IMR-90 (cell line): ENCODE measurements at regions not wholly inside any gene's neighbourhood (a gene's known extent, or its start where the extent isn't known, plus 50 kb on each side); places are given as distances from the start of the nearest gene placed in this dataset.

Experiments used
- ATAC-seq: fragments of 200-7000 bp; cut with Tn5 transposase; 2 replicates; pipeline ENCODE4 v1.9.1; 2020; ENCODE audit warnings: low read depth, mild to moderate bottlenecking, moderate library complexity
- BruUV-seq: library from RNA; stranded (reverse); fragments of 400-500 nt; replicated peaks from 2 replicates; lab custom pipeline; 2021; lab: Mats Ljungman, UMichigan
- CTCF ChIA-PET: fragments of 300-600 bp; formaldehyde crosslinking; extraction: SDS; loops from one replicate; lab custom pipeline; 2021; ENCODE audit warnings: antibody characterized with exemption; lab: Yijun Ruan, JAX
- POLR2A ChIA-PET: fragments of 300-600 bp; sonication (Branson Sonifier 250); formaldehyde crosslinking; loops from one replicate; lab custom pipeline; 2022; ENCODE audit warnings: antibody characterized with exemption; ENCODE audit not compliant: unreplicated experiment; lab: Charles Lee
- DNase-seq: peaks from one replicate; pipeline ENCODE4 v3.0.0; 2013
- H2AFZ ChIP-seq: replicated peaks from 2 replicates; pipeline ENCODE3; 2013; ENCODE audit warnings: low read length, mild to moderate bottlenecking; ENCODE audit not compliant: poor library complexity
- H2AK5ac ChIP-seq: 2 replicates; pipeline ENCODE4 v1.6.1; 2013; ENCODE audit warnings: low read depth, low read length, inconsistent platforms
- H2AK9ac ChIP-seq: replicated peaks from 2 replicates; pipeline ENCODE3; 2013; ENCODE audit warnings: mild to moderate bottlenecking, low read depth, low read length, moderate library complexity; ENCODE audit not compliant: poor library complexity
- H2BK120ac ChIP-seq: 2 replicates; pipeline ENCODE4 v1.6.1; 2013; ENCODE audit warnings: low read depth, low read length, inconsistent platforms
- H2BK15ac ChIP-seq: 3 replicates; pipeline ENCODE4 v1.6.1; 2013; ENCODE audit warnings: low read depth, low read length, inconsistent platforms
- H2BK20ac ChIP-seq: 2 replicates; pipeline ENCODE4 v1.6.1; 2013; ENCODE audit warnings: low read depth, mild to moderate bottlenecking, inconsistent platforms, low read length, moderate library complexity
- H2BK5ac ChIP-seq: 2 replicates; pipeline ENCODE4 v1.6.1; 2013; ENCODE audit warnings: mild to moderate bottlenecking, low read depth, low read length, inconsistent platforms; ENCODE audit not compliant: poor library complexity, severe bottlenecking
- H3K14ac ChIP-seq: replicated peaks from 2 replicates; pipeline ENCODE4 v1.6.1; 2013; ENCODE audit warnings: low read depth, low read length, inconsistent platforms
- H3K18ac ChIP-seq: 2 replicates; pipeline ENCODE4 v1.6.1; 2013; ENCODE audit warnings: low read depth, low read length, control low read depth
- H3K23ac ChIP-seq: 2 replicates; pipeline ENCODE4 v1.6.1; 2013; ENCODE audit warnings: low read depth, low read length, inconsistent platforms
- H3K27ac ChIP-seq: 2 replicates; pipeline ENCODE4 v1.5.1; 2013; ENCODE audit warnings: mild to moderate bottlenecking, control low read depth, low read length; ENCODE audit not compliant: insufficient read depth
- H3K27me3 ChIP-seq: 2 replicates; pipeline ENCODE4 v1.6.1; 2013; ENCODE audit warnings: low read length; ENCODE audit not compliant: control insufficient read depth, insufficient read depth
- H3K36me3 ChIP-seq: 2 replicates; pipeline ENCODE4 v1.6.1; 2013; ENCODE audit warnings: low read length, mixed read lengths; ENCODE audit not compliant: control insufficient read depth, insufficient read depth
- H3K4ac ChIP-seq: 2 replicates; pipeline ENCODE4 v1.6.1; 2013; ENCODE audit warnings: low read depth, low read length, inconsistent platforms
- H3K4me1 ChIP-seq: 2 replicates; pipeline ENCODE4 v1.6.1; 2013; ENCODE audit warnings: low read length, mixed read lengths; ENCODE audit not compliant: control insufficient read depth, insufficient read depth
- H3K4me2 ChIP-seq: 2 replicates; pipeline ENCODE4 v1.6.1; 2013; ENCODE audit warnings: low read depth, mild to moderate bottlenecking, control low read depth, low read length, moderate library complexity
- H3K4me3 ChIP-seq: 2 replicates; pipeline ENCODE4 v1.5.1; 2013; ENCODE audit warnings: low read depth, mild to moderate bottlenecking, control low read depth, low read length, moderate library complexity; ENCODE audit not compliant: insufficient read depth
- H3K56ac ChIP-seq: 2 replicates; pipeline ENCODE4 v1.6.1; 2013; ENCODE audit warnings: low read length, inconsistent platforms; ENCODE audit not compliant: insufficient read depth; ENCODE audit errors: extremely low read depth
- H3K79me1 ChIP-seq, 2 experiments: 2 replicates each; pipeline ENCODE4 v1.6.1; 2013; ENCODE audit warnings: low read length in 2 of 2, inconsistent platforms in 1 of 2, low read depth in 1 of 2
- H3K9ac ChIP-seq: 2 replicates; pipeline ENCODE4 v1.6.1; 2013; ENCODE audit warnings: low read depth, low read length, control low read depth
- H3K9me1 ChIP-seq: 2 replicates; pipeline ENCODE4 v1.6.1; 2013; ENCODE audit warnings: low read length, inconsistent platforms; ENCODE audit not compliant: insufficient read depth
- H3K9me3 ChIP-seq: 2 replicates; pipeline ENCODE4 v1.6.1; 2013; ENCODE audit warnings: low read length; ENCODE audit not compliant: control insufficient read depth, insufficient read depth
- H4K20me1 ChIP-seq: 2 replicates; pipeline ENCODE4 v1.6.1; 2013; ENCODE audit warnings: low read length, inconsistent platforms; ENCODE audit not compliant: insufficient read depth
- H4K5ac ChIP-seq: 2 replicates; pipeline ENCODE4 v1.6.1; 2013; ENCODE audit warnings: mild to moderate bottlenecking, low read depth, low read length, control low read depth
- H4K8ac ChIP-seq, 2 experiments: 2 replicates each; pipeline ENCODE4 v1.6.1; 2013; ENCODE audit warnings: low read depth in 2 of 2, low read length in 2 of 2, control low read depth in 1 of 2, inconsistent platforms in 1 of 2
- H4K91ac ChIP-seq: 2 replicates; pipeline ENCODE4 v1.6.1; 2013; ENCODE audit warnings: low read depth, low read length, inconsistent platforms; ENCODE audit not compliant: insufficient read depth
- BHLHE40 ChIP-seq: fragments of 150-350 bp; IDR thresholded peaks from 2 replicates; pipeline ENCODE4 v1.6.1; 2016; ENCODE audit warnings: mild to moderate bottlenecking, low read depth, low read length
- CEBPB ChIP-seq: IDR thresholded peaks from 2 replicates; pipeline ENCODE4 v1.6.1; 2012; ENCODE audit warnings: low read depth, low read length, improper control_type of control experiment
- CHD1 ChIP-seq: IDR thresholded peaks from 2 replicates; pipeline ENCODE4 v1.6.1; 2012; ENCODE audit warnings: low read depth, low read length, improper control_type of control experiment
- CTCF ChIP-seq: conservative IDR thresholded peaks from 2 replicates; pipeline ENCODE4 v1.5.1; 2012; ENCODE audit warnings: mild to moderate bottlenecking, low read depth, low read length, improper control_type of control experiment
- ELK1 ChIP-seq: fragments of 150-350 bp; IDR thresholded peaks from 2 replicates; pipeline ENCODE4 v1.6.1; 2016; ENCODE audit warnings: low read depth, mild to moderate bottlenecking, low read length, moderate library complexity, borderline replicate concordance
- FOS ChIP-seq: fragments of 150-350 bp; IDR thresholded peaks from 2 replicates; pipeline ENCODE4 v1.6.1; 2016; ENCODE audit warnings: low read depth, low read length
- MAFK ChIP-seq: IDR thresholded peaks from 2 replicates; pipeline ENCODE4 v1.6.1; 2012; ENCODE audit warnings: low read depth, low read length, improper control_type of control experiment
- MAZ ChIP-seq: IDR thresholded peaks from 2 replicates; pipeline ENCODE4 v1.6.1; 2012; ENCODE audit warnings: low read depth, mild to moderate bottlenecking, low read length, improper control_type of control experiment, moderate library complexity, borderline replicate concordance
- MXI1 ChIP-seq: IDR thresholded peaks from 2 replicates; pipeline ENCODE4 v1.6.1; 2012; ENCODE audit warnings: low read depth, mild to moderate bottlenecking, low read length, moderate library complexity, borderline replicate concordance
- NFE2L2 ChIP-seq: fragments of 150-350 bp; IDR thresholded peaks from 2 replicates; pipeline ENCODE4 v1.6.1; 2016; ENCODE audit warnings: low read depth, mild to moderate bottlenecking, low read length
- POLR2A ChIP-seq: IDR thresholded peaks from 2 replicates; pipeline ENCODE4 v1.6.1; 2012; ENCODE audit warnings: mild to moderate bottlenecking, low read depth, low read length
- RAD21 ChIP-seq: IDR thresholded peaks from 2 replicates; pipeline ENCODE4 v1.6.1; 2012; ENCODE audit warnings: low read length, improper control_type of control experiment
- RCOR1 ChIP-seq: IDR thresholded peaks from 2 replicates; pipeline ENCODE4 v1.6.1; 2012; ENCODE audit warnings: mild to moderate bottlenecking, low read length, improper control_type of control experiment; ENCODE audit not compliant: insufficient replicate concordance
- RFX5 ChIP-seq: IDR thresholded peaks from 2 replicates; pipeline ENCODE4 v1.8.0; 2012; ENCODE audit warnings: low read depth, mild to moderate bottlenecking, low read length, moderate library complexity
- SMC3 ChIP-seq: fragments of 150-350 bp; IDR thresholded peaks from 2 replicates; pipeline ENCODE4 v1.6.1; 2016; ENCODE audit warnings: low read depth, mild to moderate bottlenecking, antibody characterized with exemption, low read length, moderate library complexity
- USF2 ChIP-seq: fragments of 150-350 bp; IDR thresholded peaks from 2 replicates; pipeline ENCODE4 v1.6.1; 2017; ENCODE audit warnings: mild to moderate bottlenecking, antibody characterized with exemption, low read length, low read depth
- dilution Hi-C: fragments of 300-500 bp; cut with HindIII; formaldehyde crosslinking; loops from one replicate; pipeline ENCODE4 v1.14.3; 2018; ENCODE audit warnings: low sequenced_read_pairs; ENCODE audit not compliant: unreplicated experiment
- in situ Hi-C: fragments of 300-500 bp; cut with MboI; formaldehyde crosslinking; loops from 3 replicates; pipeline ENCODE4 v1.14.3; 2019; ENCODE audit warnings: low sequenced_read_pairs, inconsistent platforms, mixed read lengths
- intact Hi-C: fragments of 100-400 bp; cut with micrococcal nuclease; formaldehyde crosslinking; loops from 2 replicates; pipeline ENCODE4 v1.10.0; 2022

DNA sequence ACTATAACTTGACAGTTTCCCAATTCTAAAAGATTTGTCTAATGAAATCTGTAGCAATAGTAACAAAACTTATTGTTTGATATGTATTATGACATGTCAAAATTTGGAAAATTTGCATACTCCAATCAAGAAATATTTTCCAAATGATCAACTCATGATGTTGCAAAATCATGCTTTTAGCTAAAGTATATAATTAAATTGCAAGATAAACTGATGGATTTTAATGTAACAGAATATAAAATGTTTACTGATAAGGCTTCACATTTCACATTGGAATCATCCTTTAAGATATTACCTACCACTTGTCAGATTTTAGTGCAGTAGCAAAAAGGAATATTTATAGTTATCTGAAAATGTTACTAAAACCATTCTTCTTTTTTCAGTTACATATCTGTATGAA lies 421.9 kb upstream of the SEMA3D start:
- Histone ChIP-seq H3K9ac (no peak overlapping the region), H4K8ac (no peak overlapping the region), H3K18ac (no peak overlapping the region), H3K4me2 (no peak overlapping the region), H3K27me3 (no peaks in the 10 kb centered on the region), H3K4me3 (no peak overlapping the region), H4K5ac (no peak overlapping the region), H3K27ac (no peak overlapping the region), H3K9me1 (no peaks in the 10 kb centered on the region), H4K20me1 (no peaks in the 10 kb centered on the region), H4K91ac (no peak overlapping the region), H2BK15ac (no peak overlapping the region), H2BK20ac (no peak overlapping the region), H2AK9ac (no peak overlapping the region), H3K4ac (no peak overlapping the region), H3K14ac (no peak overlapping the region), H3K4me1 (no peaks in the 10 kb centered on the region), H3K79me1 (no peaks in the 10 kb centered on the region), H2BK5ac (no peak overlapping the region), H3K36me3 (no peaks in the 10 kb centered on the region), H2AK5ac (no peak overlapping the region), H3K23ac (no peak overlapping the region), H3K9me3 (no peaks in the 10 kb centered on the region), H3K56ac (no peak overlapping the region), H2AFZ (no peak overlapping the region), H2BK120ac (no peak overlapping the region)
- intact Hi-C loops: no loop called here
- ChIA-PET CTCF (no interaction called here), POLR2A (no interaction called here)
- BruUV-seq: no TSS peak
- DNase-seq (no peak), ATAC-seq (no peak)
- dilution Hi-C loops: no loop called here
- TF ChIP-seq CEBPB: no peak
- no peak for TF ChIP-seq FOS
- TF ChIP-seq RAD21: no peak
- TF ChIP-seq MXI1: no peak
- TF ChIP-seq MAZ: no peak
- no peak for TF ChIP-seq CHD1
- TF ChIP-seq SMC3: no peak
- no peak for TF ChIP-seq USF2
- TF ChIP-seq RFX5: no peak
- no peak for TF ChIP-seq RCOR1
- TF ChIP-seq MAFK: no peak
- TF ChIP-seq ELK1: no peak
- TF ChIP-seq CTCF: no peak
- TF ChIP-seq POLR2A: no peak
- no peak for TF ChIP-seq BHLHE40
- no peak for TF ChIP-seq NFE2L2
- in situ Hi-C loops: no loop called here
